Brain microvascular endothelial cell (primary cell): ENCODE measurements at regions not wholly inside any gene's neighbourhood (a gene's known extent, or its start where the extent isn't known, plus 50 kb on each side); places are given as distances from the start of the nearest gene placed in this dataset.

ENCODE experiments used
- DNase-seq: peaks from one replicate; pipeline ENCODE4 v3.0.0-alpha.2; 2020
- H3K27ac ChIP-seq: fragments of 250-450 bp; sonication (Bioruptor Pico); 2 replicates; pipeline ENCODE4 v1.5.1; 2020; ENCODE audit warnings: mild to moderate bottlenecking, moderate library complexity
- H3K27me3 ChIP-seq: fragments of 250-450 bp; sonication (Bioruptor Pico); replicated peaks from 2 replicates; pipeline ENCODE4 v1.5.1; 2020; ENCODE audit warnings: mild to moderate bottlenecking
- H3K36me3 ChIP-seq: fragments of 250-450 bp; sonication (Bioruptor Pico); replicated peaks from 2 replicates; pipeline ENCODE4 v1.5.1; 2020; ENCODE audit warnings: mild to moderate bottlenecking
- H3K4me3 ChIP-seq: 2 replicates; pipeline ENCODE4 v1.5.1; 2011; ENCODE audit warnings: low read depth, mild to moderate bottlenecking, control low read depth, low read length, moderate library complexity
- in situ Hi-C: cut with HindIII; loops from 2 replicates; pipeline ENCODE4 v1.10.0; 2017; ENCODE audit warnings: low sequenced_read_pairs, low pct_ligation_motif_present
- TF ChIP-seq, protein P1 (sequence below): IDR thresholded peaks from 2 replicates; pipeline ENCODE4 v1.5.1; 2011; ENCODE audit warnings: low read depth, mild to moderate bottlenecking, moderate library complexity, low read length, control low read depth, inconsistent platforms; ENCODE audit errors: missing control alignments

- Histone ChIP-seq H3K4me3 (no peak overlapping the region), H3K27ac (no peak overlapping the region), H3K36me3 (no peaks in the 10 kb centered on the region), H3K27me3 (no peaks in the 10 kb centered on the region)
- in situ Hi-C loops, result no loop called here
- DNase-seq, result no peak
- TF ChIP-seq, protein P1, sequence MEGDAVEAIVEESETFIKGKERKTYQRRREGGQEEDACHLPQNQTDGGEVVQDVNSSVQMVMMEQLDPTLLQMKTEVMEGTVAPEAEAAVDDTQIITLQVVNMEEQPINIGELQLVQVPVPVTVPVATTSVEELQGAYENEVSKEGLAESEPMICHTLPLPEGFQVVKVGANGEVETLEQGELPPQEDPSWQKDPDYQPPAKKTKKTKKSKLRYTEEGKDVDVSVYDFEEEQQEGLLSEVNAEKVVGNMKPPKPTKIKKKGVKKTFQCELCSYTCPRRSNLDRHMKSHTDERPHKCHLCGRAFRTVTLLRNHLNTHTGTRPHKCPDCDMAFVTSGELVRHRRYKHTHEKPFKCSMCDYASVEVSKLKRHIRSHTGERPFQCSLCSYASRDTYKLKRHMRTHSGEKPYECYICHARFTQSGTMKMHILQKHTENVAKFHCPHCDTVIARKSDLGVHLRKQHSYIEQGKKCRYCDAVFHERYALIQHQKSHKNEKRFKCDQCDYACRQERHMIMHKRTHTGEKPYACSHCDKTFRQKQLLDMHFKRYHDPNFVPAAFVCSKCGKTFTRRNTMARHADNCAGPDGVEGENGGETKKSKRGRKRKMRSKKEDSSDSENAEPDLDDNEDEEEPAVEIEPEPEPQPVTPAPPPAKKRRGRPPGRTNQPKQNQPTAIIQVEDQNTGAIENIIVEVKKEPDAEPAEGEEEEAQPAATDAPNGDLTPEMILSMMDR, result no peak
Observed at GRCh38 chr18:40079786-40080185, 1875.2 kb upstream of the PIK3C3 start.

- TF ChIP-seq, protein P1, result no peak
- DNase-seq, result no peak
- H3K4me3 ChIP-seq, result no peak overlapping the region
- H3K27me3 ChIP-seq, result no peaks in the 10 kb centered on the region
- H3K27ac ChIP-seq, result no peak overlapping the region
- in situ Hi-C loops, result no loop called here
- H3K36me3 ChIP-seq, result no peaks in the 10 kb centered on the region
Observed at GRCh38 chr18:40075616-40076015, 1879.4 kb upstream of the PIK3C3 start.

DNA sequence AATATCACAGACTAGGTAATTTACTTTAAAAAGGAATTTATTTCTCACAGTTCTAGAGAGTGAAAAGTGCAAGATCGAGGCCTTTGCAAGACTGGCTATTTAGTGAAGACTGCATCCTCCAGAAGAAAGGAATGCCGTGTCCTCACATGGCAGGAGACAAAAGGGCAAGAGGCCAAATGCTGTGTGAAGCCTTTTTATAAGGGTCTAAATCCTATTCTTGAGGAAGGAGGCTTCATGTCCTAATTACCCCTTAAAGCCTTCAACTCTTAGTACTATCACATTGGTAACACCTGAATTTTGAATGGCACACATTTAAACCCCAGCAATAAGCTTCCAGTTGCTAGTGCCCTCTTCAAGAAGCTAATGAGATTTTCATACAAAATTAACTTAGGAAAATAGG is 1882.3 kb upstream of the PIK3C3 start:
- no peak for DNase-seq
- TF ChIP-seq, protein P1, result no peak
- no peaks in the 10 kb centered on the region for H3K36me3 ChIP-seq
- no peak overlapping the region for H3K27ac ChIP-seq
- no peaks in the 10 kb centered on the region for H3K27me3 ChIP-seq
- H3K4me3 ChIP-seq, result no peak overlapping the region
- in situ Hi-C loops, result no loop called here

DNA sequence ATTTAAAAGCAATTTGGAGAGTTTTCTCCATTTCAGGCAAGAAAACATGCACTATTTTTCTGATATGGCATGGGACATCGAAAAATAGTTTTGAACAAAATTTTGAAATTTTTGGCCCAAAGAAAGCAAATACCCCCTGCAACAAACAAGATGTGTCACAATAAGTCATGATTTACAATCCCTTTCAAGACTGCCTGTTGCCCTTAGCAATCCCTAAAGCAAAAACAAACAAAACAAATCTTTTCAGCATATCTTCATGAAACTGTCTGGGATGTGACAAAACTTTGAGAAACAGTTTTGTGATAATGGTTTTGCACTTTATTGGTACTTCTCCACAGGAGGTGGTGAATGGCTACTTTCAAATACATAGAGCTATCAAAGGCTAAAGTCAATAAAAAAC is 1888.7 kb upstream of the PIK3C3 start:
- in situ Hi-C loops, result no loop called here
- DNase-seq, result no peak
- TF ChIP-seq, protein P1, result no peak

DNA sequence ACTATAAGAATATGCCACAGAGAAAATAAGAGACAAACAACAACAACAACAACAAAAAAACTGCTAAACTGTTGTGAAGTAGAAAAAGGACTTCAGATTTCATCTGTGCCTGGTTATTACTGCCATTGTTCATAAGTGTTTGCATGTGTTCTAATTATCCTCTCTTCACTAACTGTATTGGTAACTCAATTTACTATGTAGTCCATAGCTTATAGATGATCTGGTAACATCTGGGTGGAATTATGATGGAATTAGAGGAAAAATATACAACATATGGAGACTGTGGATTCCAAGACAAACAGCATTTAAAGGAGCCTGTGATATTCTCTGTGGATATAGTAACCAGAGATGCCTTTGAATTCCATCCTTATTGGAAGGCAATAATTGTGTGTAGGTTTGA is 1891.5 kb upstream of the PIK3C3 start:
- no peaks in the 10 kb centered on the region for H3K27me3 ChIP-seq
- H3K27ac ChIP-seq, result no peak overlapping the region
- H3K4me3 ChIP-seq, result no peak overlapping the region
- TF ChIP-seq, protein P1, result no peak
- in situ Hi-C loops, result no loop called here
- H3K36me3 ChIP-seq, result no peaks in the 10 kb centered on the region
- DNase-seq, result no peak

More for the DNA sequence above, 1888.7 kb upstream of the PIK3C3 start:
- no peak overlapping the region for H3K4me3 ChIP-seq
- no peak overlapping the region for H3K27ac ChIP-seq
- H3K36me3 ChIP-seq, result no peaks in the 10 kb centered on the region
- H3K27me3 ChIP-seq, result no peaks in the 10 kb centered on the region

- in situ Hi-C loops, result no loop called here
- TF ChIP-seq, protein P1, result no peak
- H3K27ac ChIP-seq, result no peak overlapping the region
Observed at GRCh38 chr18:40061086-40061485, 1893.9 kb upstream of the PIK3C3 start.

More at GRCh38 chr18:40061086-40061485, 1893.9 kb upstream of the PIK3C3 start:
- DNase-seq, result no peak
- Histone ChIP-seq H3K27me3 (no peaks in the 10 kb centered on the region), H3K36me3 (no peaks in the 10 kb centered on the region), H3K4me3 (no peak overlapping the region)
